GM23338 (cell line): ENCODE measurements at regions not wholly inside any gene's neighbourhood (a gene's known extent, or its start where the extent isn't known, plus 50 kb on each side); places are given as distances from the start of the nearest gene placed in this dataset.

Experiments
- ATAC-seq: fragments of 200-7000 bp; cut with Tn5 transposase; 3 replicates; pipeline ENCODE4 v1.9.1; 2020
- DNase-seq: peaks from one replicate; pipeline ENCODE4 v3.0.0-alpha.2; 2015; ENCODE audit warnings: low spot score
- H2AFZ ChIP-seq: fragments of 200-600 bp; sonication (generic); 2 replicates; pipeline ENCODE4 v1.8.0; 2016; ENCODE audit warnings: antibody characterized with exemption, mild to moderate bottlenecking, moderate library complexity
- H3F3A ChIP-seq: fragments of 200-600 bp; sonication (generic); replicated peaks from 2 replicates; pipeline ENCODE4 v1.8.0; 2017; ENCODE audit warnings: antibody characterized with exemption, mixed run types, low read depth
- H3K27ac ChIP-seq: fragments of 200-600 bp; sonication (generic); 2 replicates; pipeline ENCODE4 v1.6.1; 2016; ENCODE audit warnings: low read depth
- H3K27me3 ChIP-seq: fragments of 200-600 bp; sonication (generic); 2 replicates; pipeline ENCODE4 v1.8.0; 2016; ENCODE audit warnings: mild to moderate bottlenecking, mixed run types, moderate library complexity; ENCODE audit not compliant: insufficient read depth
- H3K36me3 ChIP-seq: fragments of 200-600 bp; sonication (generic); 2 replicates; pipeline ENCODE4 v1.8.0; 2016; ENCODE audit warnings: mild to moderate bottlenecking; ENCODE audit not compliant: insufficient read depth
- H3K4me1 ChIP-seq: fragments of 200-600 bp; sonication (generic); 2 replicates; pipeline ENCODE4 v1.8.0; 2016; ENCODE audit warnings: mild to moderate bottlenecking, moderate library complexity; ENCODE audit not compliant: insufficient read depth
- H3K4me2 ChIP-seq: fragments of 200-600 bp; sonication (generic); 2 replicates; pipeline ENCODE4 v1.7.1; 2017; ENCODE audit warnings: mixed run types
- H3K4me3 ChIP-seq: fragments of 200-600 bp; sonication (generic); 2 replicates; pipeline ENCODE4 v1.6.1; 2016; ENCODE audit warnings: mixed run types
- H3K79me2 ChIP-seq: fragments of 200-600 bp; sonication (generic); replicated peaks from 2 replicates; pipeline ENCODE4 v1.8.0; 2017; ENCODE audit warnings: mild to moderate bottlenecking; ENCODE audit not compliant: insufficient read depth
- H3K9me2 ChIP-seq: fragments of 200-600 bp; sonication (generic); 2 replicates; pipeline ENCODE4 v1.8.0; 2017; ENCODE audit not compliant: insufficient read depth
- H4K20me1 ChIP-seq: fragments of 200-600 bp; sonication (generic); replicated peaks from 2 replicates; pipeline ENCODE4 v1.8.0; 2017; ENCODE audit warnings: mild to moderate bottlenecking; ENCODE audit not compliant: insufficient read depth
- H3K27ac Mint-ChIP-seq: 2 replicates; pipeline ENCODE4 v1.8.0; 2020; ENCODE audit warnings: inconsistent platforms, mild to moderate bottlenecking, moderate library complexity, mixed read lengths
- H3K27me3 Mint-ChIP-seq: 3 replicates; pipeline ENCODE4 v1.8.0; 2022; ENCODE audit warnings: low read depth, mild to moderate bottlenecking, moderate library complexity, mixed read lengths, inconsistent platforms; ENCODE audit not compliant: insufficient read depth, poor library complexity
- H3K36me3 Mint-ChIP-seq: 3 replicates; pipeline ENCODE4 v1.8.0; 2021; ENCODE audit warnings: low read depth, mild to moderate bottlenecking, inconsistent platforms, moderate library complexity, mixed read lengths
- H3K4me1 Mint-ChIP-seq: 3 replicates; pipeline ENCODE4 v1.8.0; 2020; ENCODE audit warnings: mild to moderate bottlenecking, inconsistent platforms, mixed read lengths
- H3K4me3 Mint-ChIP-seq: 3 replicates; pipeline ENCODE4 v1.8.0; 2021; ENCODE audit warnings: moderate library complexity, mild to moderate bottlenecking, inconsistent platforms, mixed read lengths
- H3K9me3 Mint-ChIP-seq: 3 replicates; pipeline ENCODE4 v1.8.0; 2020; ENCODE audit warnings: moderate library complexity, mild to moderate bottlenecking, inconsistent platforms, mixed read lengths
- CREB1 ChIP-seq: fragments of 250-450 bp; sonication (Bioruptor Pico); IDR thresholded peaks from 2 replicates; pipeline ENCODE4 v1.5.0; 2020; ENCODE audit warnings: low read depth, mild to moderate bottlenecking, moderate library complexity
- ETS1 ChIP-seq: IDR thresholded peaks from 2 replicates; pipeline ENCODE4 v1.6.1; 2016; ENCODE audit warnings: antibody characterized with exemption
- EZH2 ChIP-seq: fragments of 200-600 bp; sonication (generic); IDR thresholded peaks from one replicate; pipeline ENCODE4 v1.8.0; 2017; ENCODE audit warnings: antibody characterized with exemption, mild to moderate bottlenecking, low read depth; ENCODE audit not compliant: unreplicated experiment
- EZH2phosphoT487 ChIP-seq: fragments of 200-600 bp; sonication (generic); IDR thresholded peaks from one replicate; pipeline ENCODE4 v1.8.1; 2018; ENCODE audit warnings: antibody characterized with exemption; ENCODE audit not compliant: unreplicated experiment
- JUNB ChIP-seq: IDR thresholded peaks from one replicate; pipeline ENCODE4 v1.6.1; 2016; ENCODE audit warnings: antibody characterized with exemption; ENCODE audit not compliant: unreplicated experiment
- NANOG ChIP-seq: IDR thresholded peaks from 2 replicates; pipeline ENCODE4 v1.6.1; 2016; ENCODE audit warnings: antibody characterized with exemption, borderline replicate concordance
- POLR2AphosphoS5 ChIP-seq: IDR thresholded peaks from 2 replicates; pipeline ENCODE4 v1.6.1; 2016; ENCODE audit warnings: antibody characterized with exemption, low read depth
- STAT1 ChIP-seq: IDR thresholded peaks from one replicate; pipeline ENCODE4 v1.6.1; 2016; ENCODE audit warnings: antibody characterized with exemption; ENCODE audit not compliant: unreplicated experiment
- ZNF114 ChIP-seq: fragments of 250-450 bp; sonication (Bioruptor Pico); IDR thresholded peaks from 2 replicates; pipeline ENCODE4 v1.5.0; 2020; ENCODE audit warnings: mild to moderate bottlenecking, moderate library complexity
- ZNF331 ChIP-seq: fragments of 250-450 bp; sonication (Bioruptor Pico); IDR thresholded peaks from 2 replicates; pipeline ENCODE4 v1.5.0; 2020; ENCODE audit warnings: low read depth, mild to moderate bottlenecking, moderate library complexity
- TF ChIP-seq, protein P1 (sequence below): IDR thresholded peaks from one replicate; pipeline ENCODE4 v1.6.1; 2018; ENCODE audit warnings: antibody characterized with exemption; ENCODE audit not compliant: unreplicated experiment
- TF ChIP-seq, protein P2 (sequence below), 2 experiments: fragments of 200-600 bp in 1 of 2; sonication (generic) in 1 of 2; conservative IDR thresholded peaks; 2 replicates each; pipeline versions ENCODE4 v1.5.1 to v1.6.1; 2016 to 2017; ENCODE audit warnings: antibody characterized with exemption in 2 of 2, low read depth in 2 of 2, mild to moderate bottlenecking in 2 of 2, moderate library complexity in 1 of 2

- no peak for TF ChIP-seq ETS1
- no peak for TF ChIP-seq EZH2phosphoT487
- TF ChIP-seq ZNF331 (CRISPR knock-in tag), result no peak
Measured at GRCh38 chr15:98288091-98288590, 327.6 kb downstream of the ARRDC4 start (continued).

DNA sequence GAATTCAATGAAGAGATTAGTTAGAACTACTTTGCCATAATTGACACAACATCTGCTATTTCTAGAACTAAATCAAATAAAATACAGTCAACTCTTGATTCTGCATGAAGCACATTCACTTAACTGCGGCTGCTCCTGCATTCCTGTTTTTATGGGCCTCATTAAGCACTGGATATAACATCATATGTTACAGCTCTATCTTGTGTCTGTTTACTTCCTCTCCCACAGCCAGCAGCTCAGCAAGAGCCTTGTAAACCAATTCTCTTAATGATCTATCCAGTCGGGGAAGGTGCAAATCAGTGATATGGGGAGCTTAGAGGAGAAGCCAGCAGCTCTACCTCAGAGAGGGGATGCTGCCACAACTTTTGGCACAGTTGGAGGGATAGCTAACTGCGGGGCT, 329.2 kb downstream of the ARRDC4 start:
- Mint-ChIP-seq H3K9me3 (no peaks in the 10 kb centered on the region), H3K4me3 (no peak overlapping the region), H3K4me1 (peaks cover 10% of the 10 kb centered on the region), H3K36me3 (no peaks in the 10 kb centered on the region), H3K27me3 (peaks cover 18% of the 10 kb centered on the region), H3K27ac (no peak overlapping the region)
- DNase-seq (no peak), ATAC-seq (no peak)
- H2AFZ ChIP-seq, result no peak overlapping the region
- peaks cover 15% of the 10 kb centered on the region; the same call in 1 of the 2 replicates for H3K4me1 ChIP-seq
- no peak overlapping the region for H3K27ac ChIP-seq
- no peak overlapping the region for H3K4me3 ChIP-seq
- no peaks in the 10 kb centered on the region for H3K9me2 ChIP-seq
- no peaks in the 10 kb centered on the region for H4K20me1 ChIP-seq
- H3F3A ChIP-seq, result no peaks in the 10 kb centered on the region
- H3K27me3 ChIP-seq, result peaks cover 17% of the 10 kb centered on the region
- no peaks in the 10 kb centered on the region for H3K79me2 ChIP-seq
- H3K4me2 ChIP-seq, result no peak overlapping the region
- no peaks in the 10 kb centered on the region for H3K36me3 ChIP-seq
- TF ChIP-seq ZNF114 (CRISPR knock-in tag), result no peak
- TF ChIP-seq CREB1 (CRISPR knock-in tag), result no peak
- TF ChIP-seq EZH2phosphoT487, result no peak
- TF ChIP-seq EZH2, result no peak
- no peak for TF ChIP-seq NANOG
- TF ChIP-seq STAT1, result no peak
- TF ChIP-seq JUNB, result no peak
- TF ChIP-seq ETS1, result no peak
- TF ChIP-seq, protein P1, sequence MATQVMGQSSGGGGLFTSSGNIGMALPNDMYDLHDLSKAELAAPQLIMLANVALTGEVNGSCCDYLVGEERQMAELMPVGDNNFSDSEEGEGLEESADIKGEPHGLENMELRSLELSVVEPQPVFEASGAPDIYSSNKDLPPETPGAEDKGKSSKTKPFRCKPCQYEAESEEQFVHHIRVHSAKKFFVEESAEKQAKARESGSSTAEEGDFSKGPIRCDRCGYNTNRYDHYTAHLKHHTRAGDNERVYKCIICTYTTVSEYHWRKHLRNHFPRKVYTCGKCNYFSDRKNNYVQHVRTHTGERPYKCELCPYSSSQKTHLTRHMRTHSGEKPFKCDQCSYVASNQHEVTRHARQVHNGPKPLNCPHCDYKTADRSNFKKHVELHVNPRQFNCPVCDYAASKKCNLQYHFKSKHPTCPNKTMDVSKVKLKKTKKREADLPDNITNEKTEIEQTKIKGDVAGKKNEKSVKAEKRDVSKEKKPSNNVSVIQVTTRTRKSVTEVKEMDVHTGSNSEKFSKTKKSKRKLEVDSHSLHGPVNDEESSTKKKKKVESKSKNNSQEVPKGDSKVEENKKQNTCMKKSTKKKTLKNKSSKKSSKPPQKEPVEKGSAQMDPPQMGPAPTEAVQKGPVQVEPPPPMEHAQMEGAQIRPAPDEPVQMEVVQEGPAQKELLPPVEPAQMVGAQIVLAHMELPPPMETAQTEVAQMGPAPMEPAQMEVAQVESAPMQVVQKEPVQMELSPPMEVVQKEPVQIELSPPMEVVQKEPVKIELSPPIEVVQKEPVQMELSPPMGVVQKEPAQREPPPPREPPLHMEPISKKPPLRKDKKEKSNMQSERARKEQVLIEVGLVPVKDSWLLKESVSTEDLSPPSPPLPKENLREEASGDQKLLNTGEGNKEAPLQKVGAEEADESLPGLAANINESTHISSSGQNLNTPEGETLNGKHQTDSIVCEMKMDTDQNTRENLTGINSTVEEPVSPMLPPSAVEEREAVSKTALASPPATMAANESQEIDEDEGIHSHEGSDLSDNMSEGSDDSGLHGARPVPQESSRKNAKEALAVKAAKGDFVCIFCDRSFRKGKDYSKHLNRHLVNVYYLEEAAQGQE, result no peak
- no peak for TF ChIP-seq ZNF331 (CRISPR knock-in tag)
- TF ChIP-seq, protein P2, sequence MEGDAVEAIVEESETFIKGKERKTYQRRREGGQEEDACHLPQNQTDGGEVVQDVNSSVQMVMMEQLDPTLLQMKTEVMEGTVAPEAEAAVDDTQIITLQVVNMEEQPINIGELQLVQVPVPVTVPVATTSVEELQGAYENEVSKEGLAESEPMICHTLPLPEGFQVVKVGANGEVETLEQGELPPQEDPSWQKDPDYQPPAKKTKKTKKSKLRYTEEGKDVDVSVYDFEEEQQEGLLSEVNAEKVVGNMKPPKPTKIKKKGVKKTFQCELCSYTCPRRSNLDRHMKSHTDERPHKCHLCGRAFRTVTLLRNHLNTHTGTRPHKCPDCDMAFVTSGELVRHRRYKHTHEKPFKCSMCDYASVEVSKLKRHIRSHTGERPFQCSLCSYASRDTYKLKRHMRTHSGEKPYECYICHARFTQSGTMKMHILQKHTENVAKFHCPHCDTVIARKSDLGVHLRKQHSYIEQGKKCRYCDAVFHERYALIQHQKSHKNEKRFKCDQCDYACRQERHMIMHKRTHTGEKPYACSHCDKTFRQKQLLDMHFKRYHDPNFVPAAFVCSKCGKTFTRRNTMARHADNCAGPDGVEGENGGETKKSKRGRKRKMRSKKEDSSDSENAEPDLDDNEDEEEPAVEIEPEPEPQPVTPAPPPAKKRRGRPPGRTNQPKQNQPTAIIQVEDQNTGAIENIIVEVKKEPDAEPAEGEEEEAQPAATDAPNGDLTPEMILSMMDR (conservative IDR thresholded peaks at IDR 0.05; ENCODE audit: low read depth in 2 of 2), result no peak
- no peak for TF ChIP-seq POLR2AphosphoS5
